ENCODE measurements at regions not wholly inside any gene's neighbourhood (a gene's known extent, or its start where the extent isn't known, plus 50 kb on each side); places are given as distances from the start of the nearest gene placed in this dataset.
"Not testable (repeated sequence)": the region's sequence is repeated elsewhere in the genome, so short reads cannot be mapped to it uniquely, and the experiment has no call there.

- no peak for DNase-seq
Measured at GRCh38 chr3:17861476-17861875, 119.0 kb upstream of the TBC1D5 start.

GRCh38 chr3:17860840-17861471 lies 118.5 kb upstream of the TBC1D5 start:
- not testable (repeated sequence) for DNase-seq

GRCh38 chr3:17852217-17852616 lies 109.8 kb upstream of the TBC1D5 start:
- no peak for DNase-seq

GRCh38 chr3:17850448-17850847 lies 108.0 kb upstream of the TBC1D5 start:
- DNase-seq, result no peak

- no peak for DNase-seq
Measured at GRCh38 chr3:17848102-17848501, 105.7 kb upstream of the TBC1D5 start.

GRCh38 chr3:17847156-17847555 lies 104.7 kb upstream of the TBC1D5 start:
- DNase-seq, result no peak

- DNase-seq, result no peak
Measured at GRCh38 chr3:17846466-17846865, 104.0 kb upstream of the TBC1D5 start.

- DNase-seq, result no peak
Measured at GRCh38 chr3:17845026-17845812, 102.8 kb upstream of the TBC1D5 start.

- no peak for DNase-seq
Measured at GRCh38 chr3:17844236-17844635, 101.8 kb upstream of the TBC1D5 start.

GRCh38 chr3:17841190-17841828 lies 98.9 kb upstream of the TBC1D5 start:
- DNase-seq, result peak; percentile 80

- no peak for DNase-seq
Measured at GRCh38 chr3:17840651-17841050, 98.2 kb upstream of the TBC1D5 start.

GRCh38 chr3:17840126-17840525 lies 97.7 kb upstream of the TBC1D5 start:
- no peak for DNase-seq

GRCh38 chr3:17836919-17837318 lies 94.5 kb upstream of the TBC1D5 start:
- no peak for DNase-seq

GRCh38 chr3:17836092-17836491 lies 93.7 kb upstream of the TBC1D5 start:
- DNase-seq, result no peak

GRCh38 chr3:17833786-17834559 lies 91.5 kb upstream of the TBC1D5 start:
- DNase-seq, result no peak

- no peak for DNase-seq
Measured at GRCh38 chr3:17832016-17832415, 89.6 kb upstream of the TBC1D5 start.

- no peak for DNase-seq
Measured at GRCh38 chr3:17831366-17831765, 88.9 kb upstream of the TBC1D5 start.

GRCh38 chr3:17830788-17831187 lies 88.4 kb upstream of the TBC1D5 start:
- DNase-seq, result no peak

- no peak for DNase-seq
Measured at GRCh38 chr3:17828388-17828787, 86.0 kb upstream of the TBC1D5 start.

- DNase-seq, result no peak
Measured at GRCh38 chr3:17825298-17825697, 82.9 kb upstream of the TBC1D5 start.

GRCh38 chr3:17823816-17824215 lies 81.4 kb upstream of the TBC1D5 start:
- DNase-seq, result no peak

GRCh38 chr3:17823036-17823435 lies 80.6 kb upstream of the TBC1D5 start:
- DNase-seq, result no peak

- DNase-seq, result no peak
Measured at GRCh38 chr3:17820704-17821103, 78.3 kb upstream of the TBC1D5 start.
